HCT116 (cell line): ENCODE measurements at regions not wholly inside any gene's neighbourhood (a gene's known extent, or its start where the extent isn't known, plus 50 kb on each side); places are given as distances from the start of the nearest gene placed in this dataset.

Experiments
- ATAC-seq: fragments of 200-7000 bp; cut with Tn5 transposase; 2 replicates; pipeline ENCODE4 v1.9.1; 2020; ENCODE audit warnings: mild to moderate bottlenecking, moderate library complexity
- BruUV-seq: library from RNA; stranded (reverse); fragments of 400-500 nt; replicated peaks from 2 replicates; lab custom pipeline; 2021; lab: Mats Ljungman, UMichigan
- CTCF ChIA-PET: fragments of 300-600 bp; sonication (Branson Sonifier 250); formaldehyde crosslinking; loops from one replicate; lab custom pipeline; 2021; ENCODE audit warnings: antibody characterized with exemption; lab: Charles Lee
- POLR2A ChIA-PET: fragments of 300-600, 350-600 bp; sonication (Branson Sonifier 250); formaldehyde crosslinking; loops from one replicate; lab custom pipeline; 2021; ENCODE audit warnings: antibody characterized with exemption; lab: Charles Lee
- RAD21 ChIA-PET, 2 experiments: fragments of 300-600 bp; sonication (Branson Sonifier 250); formaldehyde crosslinking; loops; one replicate each; lab custom pipeline; 2023; ENCODE audit warnings: low total read pairs in 2 of 2; ENCODE audit not compliant: uncharacterized antibody in 2 of 2, unreplicated experiment in 2 of 2, low non-redundant PET in 1 of 2; lab: Charles Lee
- DNase-seq: peaks from one replicate; pipeline ENCODE4 v3.0.0-alpha.2; 2010; ENCODE audit warnings: low read depth, low spot score
- H2AFZ ChIP-seq: fragments of 200-600 bp; shearing (Covaris generic), sonication (generic); 2 replicates; pipeline ENCODE4 v1.6.1; 2017; ENCODE audit warnings: low read depth, mixed run types, mixed read lengths, antibody characterized with exemption, low read length; ENCODE audit not compliant: poor library complexity, severe bottlenecking
- H3K27ac ChIP-seq: 2 replicates; pipeline ENCODE4 v1.5.1; 2012; ENCODE audit warnings: low read depth, low read length
- H3K27me3 ChIP-seq: fragments of 200-600 bp; sonication (generic); 2 replicates; pipeline ENCODE4 v1.6.1; 2016; ENCODE audit warnings: mixed run types, low read length, mixed read lengths; ENCODE audit not compliant: insufficient read depth
- H3K36me3 ChIP-seq, 2 experiments: fragments of 200-500 bp in 1 of 2; fragments of 200-600 bp in 1 of 2; sonication (Bioruptor generic) in 1 of 2; sonication (generic) in 1 of 2; 2 replicates each; pipeline versions ENCODE4 v1.5.1 to v1.6.1; 2014 to 2016; ENCODE audit warnings: low read length in 2 of 2, inconsistent platforms in 1 of 2, mixed read lengths in 1 of 2, mixed run types in 1 of 2; ENCODE audit not compliant: insufficient read depth in 2 of 2, control insufficient read depth in 1 of 2
- H3K4me1 ChIP-seq, 2 experiments: fragments of 200-600 bp in 1 of 2; sonication (generic) in 1 of 2; 2 replicates each; pipeline versions ENCODE4 v1.5.1 to v1.6.1; 2012 to 2017; ENCODE audit warnings: low read length in 2 of 2, inconsistent platforms in 1 of 2, mild to moderate bottlenecking in 1 of 2, mixed read lengths in 1 of 2, mixed run types in 1 of 2, moderate library complexity in 1 of 2; ENCODE audit not compliant: insufficient read depth in 2 of 2, control insufficient read depth in 1 of 2
- H3K4me2 ChIP-seq: fragments of 200-600 bp; sonication (generic); 2 replicates; pipeline ENCODE4 v1.6.1; 2017; ENCODE audit warnings: mixed run types, low read length, mixed read lengths
- H3K4me3 ChIP-seq, 2 experiments: fragments of 200-600 bp in 1 of 2; sonication (generic) in 1 of 2; replicated peaks in 1 of 2; 2 replicates each; pipeline ENCODE4 v1.5.1; 2011 to 2016; ENCODE audit warnings: low read length in 2 of 2, control low read depth in 1 of 2, low read depth in 1 of 2, mild to moderate bottlenecking in 1 of 2, mixed read lengths in 1 of 2, mixed run types in 1 of 2
- H3K79me2 ChIP-seq: fragments of 200-600 bp; sonication (generic); 2 replicates; pipeline ENCODE4 v1.6.1; 2017; ENCODE audit warnings: mild to moderate bottlenecking, mixed run types, low read length, moderate library complexity, mixed read lengths; ENCODE audit not compliant: insufficient read depth
- H3K9ac ChIP-seq: fragments of 200-600 bp; sonication (generic); 2 replicates; pipeline ENCODE4 v1.6.1; 2016; ENCODE audit warnings: low read length, mixed read lengths
- H3K9me2 ChIP-seq: fragments of 200-600 bp; sonication (generic), shearing (Covaris generic); 2 replicates; pipeline ENCODE4 v1.6.1; 2017; ENCODE audit warnings: mixed run types, mild to moderate bottlenecking, moderate library complexity; ENCODE audit not compliant: insufficient read depth
- H3K9me3 ChIP-seq, 2 experiments: fragments of 200-500 bp in 1 of 2; fragments of 200-600 bp in 1 of 2; sonication (Bioruptor generic) in 1 of 2; sonication (generic) in 1 of 2; 2 replicates each; pipeline ENCODE4 v1.6.1; 2014 to 2017; ENCODE audit warnings: low read length in 2 of 2, mixed read lengths in 2 of 2, inconsistent platforms in 1 of 2, low read depth in 1 of 2, mild to moderate bottlenecking in 1 of 2, mixed run types in 1 of 2, moderate library complexity in 1 of 2; ENCODE audit not compliant: control insufficient read depth in 1 of 2, insufficient read depth in 1 of 2
- H4K20me1 ChIP-seq: fragments of 200-600 bp; sonication (generic), shearing (Covaris generic); 2 replicates; pipeline ENCODE4 v1.6.1; 2017; ENCODE audit warnings: mixed run types, mild to moderate bottlenecking, moderate library complexity; ENCODE audit not compliant: insufficient read depth
- EGR1 ChIP-seq: IDR thresholded peaks from 2 replicates; pipeline ENCODE4 v1.6.1; 2012; ENCODE audit warnings: low read depth
- EZH2 ChIP-seq: fragments of 200-600 bp; sonication (generic); IDR thresholded peaks from 2 replicates; pipeline ENCODE4 v1.6.1; 2017; ENCODE audit warnings: antibody characterized with exemption, mixed run types
- JUND ChIP-seq: IDR thresholded peaks from 2 replicates; pipeline ENCODE4 v1.6.1; 2012
- SIN3A ChIP-seq: IDR thresholded peaks from 2 replicates; pipeline ENCODE4 v1.6.1; 2012; ENCODE audit warnings: low read depth
- ZFX ChIP-seq: fragments of 450-650 bp; IDR thresholded peaks from 2 replicates; pipeline ENCODE4 v1.6.1; 2017
- intact Hi-C: fragments of 100-400 bp; cut with micrococcal nuclease; formaldehyde crosslinking; loops from 2 replicates; pipeline ENCODE4 v1.10.0; 2022
- TF ChIP-seq, protein P1 (sequence below), 3 experiments: fragments of 200-600 bp in 1 of 3; sonication (generic) in 1 of 3; IDR thresholded peaks in 2 of 3; conservative IDR thresholded peaks in 1 of 3; 2 replicates each; pipeline ENCODE4 v1.5.1; 2012 to 2017; ENCODE audit warnings: low read depth in 2 of 3, low read length in 2 of 3, antibody characterized with exemption in 1 of 3, borderline replicate concordance in 1 of 3, control low read depth in 1 of 3, mild to moderate bottlenecking in 1 of 3, mixed read lengths in 1 of 3, mixed run types in 1 of 3, moderate library complexity in 1 of 3; ENCODE audit not compliant: insufficient read depth in 1 of 3
- TF ChIP-seq, protein P2 (sequence below): IDR thresholded peaks from 2 replicates; pipeline ENCODE4 v1.6.1; 2011; ENCODE audit warnings: mild to moderate bottlenecking, low read length, moderate library complexity; ENCODE audit not compliant: insufficient replicate concordance; ENCODE audit errors: extremely low read depth

DNA sequence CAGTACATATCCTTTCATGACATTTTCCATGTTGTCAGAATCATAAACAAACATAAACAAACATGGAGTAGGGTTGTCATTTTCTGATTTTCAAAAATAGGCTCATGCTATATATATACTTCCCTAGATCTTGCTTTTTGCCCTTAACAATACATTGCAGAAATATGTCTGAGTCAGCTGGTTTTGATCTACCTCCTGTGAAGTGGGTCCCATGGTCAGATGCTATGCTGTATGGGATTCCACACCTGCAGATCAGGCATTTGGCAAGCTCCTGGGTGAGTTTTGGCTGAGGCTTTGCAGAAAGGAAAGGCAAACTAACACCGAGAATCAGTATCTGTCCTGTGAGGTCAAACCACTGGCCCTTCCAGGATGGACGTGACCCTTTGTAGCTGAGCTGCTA, 183.0 kb upstream of the ARID2 start:
- Histone ChIP-seq H3K36me3 (no peaks in the 10 kb centered on the region), H4K20me1 (no peaks in the 10 kb centered on the region), H3K9ac (no peak overlapping the region), H3K27me3 (no peaks in the 10 kb centered on the region), H3K4me1 (no peaks in the 10 kb centered on the region), H3K79me2 (no peaks in the 10 kb centered on the region), H3K9me2 (no peaks in the 10 kb centered on the region), H3K4me3 (no peak overlapping the region), H3K4me2 (no peak overlapping the region), H2AFZ (no peak overlapping the region), H3K9me3 (no peaks in the 10 kb centered on the region), H3K27ac (no peak overlapping the region)
- ChIA-PET CTCF (no interaction called here), RAD21 (no interaction called here), POLR2A (no interaction called here)
- intact Hi-C loops = loop anchor here (10.0 kb wide), 1 partner anchor 372 kb away; no protein-coding TSS in a partner anchor
- no peak for ATAC-seq
- no TSS peak for BruUV-seq
- TF ChIP-seq, protein P1, sequence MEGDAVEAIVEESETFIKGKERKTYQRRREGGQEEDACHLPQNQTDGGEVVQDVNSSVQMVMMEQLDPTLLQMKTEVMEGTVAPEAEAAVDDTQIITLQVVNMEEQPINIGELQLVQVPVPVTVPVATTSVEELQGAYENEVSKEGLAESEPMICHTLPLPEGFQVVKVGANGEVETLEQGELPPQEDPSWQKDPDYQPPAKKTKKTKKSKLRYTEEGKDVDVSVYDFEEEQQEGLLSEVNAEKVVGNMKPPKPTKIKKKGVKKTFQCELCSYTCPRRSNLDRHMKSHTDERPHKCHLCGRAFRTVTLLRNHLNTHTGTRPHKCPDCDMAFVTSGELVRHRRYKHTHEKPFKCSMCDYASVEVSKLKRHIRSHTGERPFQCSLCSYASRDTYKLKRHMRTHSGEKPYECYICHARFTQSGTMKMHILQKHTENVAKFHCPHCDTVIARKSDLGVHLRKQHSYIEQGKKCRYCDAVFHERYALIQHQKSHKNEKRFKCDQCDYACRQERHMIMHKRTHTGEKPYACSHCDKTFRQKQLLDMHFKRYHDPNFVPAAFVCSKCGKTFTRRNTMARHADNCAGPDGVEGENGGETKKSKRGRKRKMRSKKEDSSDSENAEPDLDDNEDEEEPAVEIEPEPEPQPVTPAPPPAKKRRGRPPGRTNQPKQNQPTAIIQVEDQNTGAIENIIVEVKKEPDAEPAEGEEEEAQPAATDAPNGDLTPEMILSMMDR (IDR thresholded peaks at IDR 0.05 in 2 of 3, conservative IDR thresholded peaks at IDR 0.05 in 1 of 3; ENCODE audit: borderline replicate concordance in 1 of 3, insufficient read depth in 1 of 3, low read depth in 2 of 3, low read length in 2 of 3) = no peak
- TF ChIP-seq ZFX = no peak
- TF ChIP-seq EZH2 = no peak
- TF ChIP-seq, protein P2, sequence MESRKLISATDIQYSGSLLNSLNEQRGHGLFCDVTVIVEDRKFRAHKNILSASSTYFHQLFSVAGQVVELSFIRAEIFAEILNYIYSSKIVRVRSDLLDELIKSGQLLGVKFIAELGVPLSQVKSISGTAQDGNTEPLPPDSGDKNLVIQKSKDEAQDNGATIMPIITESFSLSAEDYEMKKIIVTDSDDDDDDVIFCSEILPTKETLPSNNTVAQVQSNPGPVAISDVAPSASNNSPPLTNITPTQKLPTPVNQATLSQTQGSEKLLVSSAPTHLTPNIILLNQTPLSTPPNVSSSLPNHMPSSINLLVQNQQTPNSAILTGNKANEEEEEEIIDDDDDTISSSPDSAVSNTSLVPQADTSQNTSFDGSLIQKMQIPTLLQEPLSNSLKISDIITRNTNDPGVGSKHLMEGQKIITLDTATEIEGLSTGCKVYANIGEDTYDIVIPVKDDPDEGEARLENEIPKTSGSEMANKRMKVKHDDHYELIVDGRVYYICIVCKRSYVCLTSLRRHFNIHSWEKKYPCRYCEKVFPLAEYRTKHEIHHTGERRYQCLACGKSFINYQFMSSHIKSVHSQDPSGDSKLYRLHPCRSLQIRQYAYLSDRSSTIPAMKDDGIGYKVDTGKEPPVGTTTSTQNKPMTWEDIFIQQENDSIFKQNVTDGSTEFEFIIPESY = no peak
- TF ChIP-seq EGR1 = no peak
- TF ChIP-seq SIN3A = no peak
- no peak for TF ChIP-seq JUND
- DNase-seq = no peak
